DOHH2 (cell line): ENCODE measurements at regions not wholly inside any gene's neighbourhood (a gene's known extent, or its start where the extent isn't known, plus 50 kb on each side); places are given as distances from the start of the nearest gene placed in this dataset.

Experiments
- CTCF ChIP-seq: fragments of 200-600 bp; sonication (generic); IDR thresholded peaks from one replicate; pipeline ENCODE4 v1.5.1; 2014; ENCODE audit warnings: antibody characterized with exemption, mild to moderate bottlenecking, low read depth, low read length; ENCODE audit not compliant: poor library complexity, severe bottlenecking
- EZH2phosphoT487 ChIP-seq: fragments of 200-600 bp; sonication (generic); IDR thresholded peaks from 2 replicates; pipeline ENCODE4 v1.6.1; 2017; ENCODE audit warnings: borderline replicate concordance, mild to moderate bottlenecking, antibody characterized with exemption, low read length, moderate library complexity, mixed read lengths

GRCh38 chr5:105639511-105639910 lies 2031.2 kb downstream of the EFNA5 start:
- TF ChIP-seq CTCF: no peak
- TF ChIP-seq EZH2phosphoT487: no peak
